Suppressor macrophage treated with lipopolysaccharide for 4 hours (primary cell): ENCODE measurements at regions not wholly inside any gene's neighbourhood (a gene's known extent, or its start where the extent isn't known, plus 50 kb on each side); places are given as distances from the start of the nearest gene placed in this dataset.

Experiments used
- DNase-seq: peaks from one replicate; pipeline ENCODE4 v3.0.0-alpha.2; 2020

GRCh38 chr3:187957582-187957981 lies 196.4 kb upstream of the LPP start:
- DNase-seq: no peak

DNA sequence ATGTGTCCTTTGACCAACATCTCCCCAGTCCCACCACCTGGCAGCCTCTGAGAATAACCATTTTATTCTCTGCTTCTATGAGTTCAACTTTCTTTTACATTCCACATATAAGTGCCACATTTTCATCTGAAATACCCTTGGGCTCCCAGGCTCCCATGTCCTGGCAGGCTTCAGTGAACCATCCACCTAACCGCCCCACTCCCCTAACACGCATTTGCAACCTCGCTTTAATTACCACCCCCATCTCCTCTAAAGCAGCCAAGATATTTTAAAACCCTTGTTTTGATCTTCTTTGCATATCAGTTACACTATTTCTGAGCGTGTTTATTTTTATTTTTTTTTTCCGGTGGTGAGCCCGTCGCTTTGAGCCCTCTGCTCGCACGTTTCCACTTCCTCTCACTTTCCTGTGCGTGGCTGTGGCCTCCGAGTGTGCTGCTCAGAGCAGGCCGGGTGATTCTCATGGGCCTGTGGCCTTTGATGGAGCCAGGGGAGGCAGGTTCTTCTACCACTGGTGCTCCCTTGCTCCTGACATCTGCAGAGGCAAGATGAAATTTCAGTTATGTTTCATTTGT lies 195.4 kb upstream of the LPP start:
- DNase-seq: no peak

DNA sequence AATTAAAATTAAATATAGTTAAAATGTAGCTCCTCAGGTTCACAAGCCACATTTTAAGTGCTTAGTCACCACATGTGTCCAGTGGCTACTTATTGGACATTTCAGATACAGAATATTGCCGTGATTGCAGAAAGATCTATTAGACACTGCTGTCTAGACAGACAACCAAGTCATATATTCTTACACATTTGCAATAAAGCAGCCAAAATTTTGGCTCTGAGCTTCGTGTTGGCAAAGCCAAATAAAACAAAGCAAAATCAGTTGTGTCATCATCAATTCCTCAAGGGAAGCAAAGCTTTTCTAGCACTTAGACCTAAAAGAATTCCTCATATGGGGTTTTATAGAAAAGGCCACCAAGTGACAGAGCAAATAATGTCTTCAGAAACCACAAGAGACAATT lies 193.1 kb upstream of the LPP start:
- DNase-seq: no peak

DNA sequence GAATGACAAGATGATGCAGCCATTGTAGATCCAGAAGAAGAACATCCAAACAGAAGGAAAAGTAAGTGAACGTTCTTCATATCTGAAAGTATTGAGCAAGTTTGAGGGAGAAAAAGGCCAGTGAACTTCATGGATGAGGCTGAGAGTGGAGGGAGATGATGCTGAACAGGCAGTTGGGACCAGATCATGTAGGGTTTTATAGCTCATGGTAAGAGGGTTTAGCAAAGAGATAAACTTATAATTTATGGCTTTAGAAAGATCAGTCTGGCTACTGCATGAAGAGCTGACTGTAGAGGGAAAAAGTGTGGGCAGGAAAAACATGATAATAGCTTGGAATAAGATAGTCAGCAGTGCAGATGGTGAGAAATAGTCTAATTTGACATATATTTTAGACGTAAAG lies 192.6 kb upstream of the LPP start:
- DNase-seq: no peak

GRCh38 chr3:187963003-187963676 lies 190.8 kb upstream of the LPP start:
- no peak for DNase-seq

DNA sequence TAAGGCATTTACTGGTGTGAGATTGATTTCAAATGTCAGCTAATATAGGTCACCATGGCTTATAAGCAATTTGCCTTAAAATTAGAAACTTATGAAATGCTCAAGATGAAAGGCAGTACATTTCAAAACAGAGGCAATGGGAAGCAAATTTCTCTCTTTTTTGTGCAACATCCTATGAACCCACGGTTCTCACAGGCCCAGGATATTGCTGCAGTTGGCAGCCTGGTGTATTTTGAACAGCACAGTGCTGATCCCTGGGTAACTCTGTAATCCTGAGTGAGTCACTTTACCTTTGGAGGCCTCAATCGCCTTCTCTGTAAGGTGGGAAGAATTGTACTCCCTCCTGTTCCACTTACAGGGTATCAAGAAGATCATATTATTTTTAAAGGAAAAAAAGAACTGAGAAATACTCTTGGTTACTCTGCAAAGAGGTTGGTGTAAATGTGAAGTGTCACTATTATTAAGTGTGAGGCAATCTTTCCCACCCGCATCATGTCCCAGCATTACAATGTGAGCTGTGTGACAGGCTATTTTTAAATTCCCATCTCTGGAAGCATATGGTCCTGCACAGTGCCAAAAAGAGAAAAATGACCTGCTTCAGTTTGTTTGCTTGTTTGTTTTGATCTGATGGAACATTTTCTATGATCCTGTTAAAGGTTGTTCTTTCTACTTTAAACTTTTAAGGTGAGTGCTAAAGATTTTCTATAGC lies 190.1 kb upstream of the LPP start:
- peak; percentile 51 for DNase-seq

DNA sequence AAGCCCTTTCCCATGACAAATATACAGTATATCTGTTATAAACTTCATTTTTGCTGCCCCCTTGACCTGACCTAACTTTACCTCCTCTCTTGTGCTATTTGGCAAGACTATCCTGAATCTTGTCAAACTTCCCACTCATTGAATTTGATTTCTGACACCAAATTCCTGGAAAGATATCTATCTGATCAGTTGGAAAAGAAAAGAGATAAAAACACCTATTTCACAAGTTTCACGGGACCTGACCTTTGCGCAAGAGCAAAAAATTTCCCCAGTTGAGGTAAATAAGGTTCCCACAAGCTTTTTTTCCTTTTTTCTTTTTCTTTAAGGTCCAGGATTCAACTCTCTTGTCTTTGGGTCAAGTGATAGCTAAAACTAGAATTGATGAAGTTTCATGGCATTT lies 189.2 kb upstream of the LPP start:
- peak; percentile 34 for DNase-seq

DNA sequence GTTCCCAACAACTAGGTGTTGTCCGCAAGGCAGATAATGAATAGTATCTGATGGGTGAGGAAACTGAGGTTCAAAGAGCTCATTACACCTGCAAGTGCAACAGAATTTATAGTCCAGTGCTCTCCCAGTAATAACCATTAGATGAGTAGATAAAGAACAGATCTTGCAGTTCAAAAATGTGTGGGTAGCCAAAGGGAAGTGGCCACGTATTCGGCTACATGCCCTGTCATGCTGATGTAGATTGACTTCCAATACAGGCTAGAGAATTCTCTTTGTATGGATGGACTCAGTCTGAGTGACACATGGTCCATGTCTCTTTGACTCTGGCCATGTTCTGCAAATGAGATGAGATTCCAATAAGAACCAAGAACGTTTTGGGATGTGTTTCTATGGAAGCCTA lies 187.9 kb upstream of the LPP start:
- DNase-seq: peak; percentile 68

GRCh38 chr3:187966636-187967406 lies 187.1 kb upstream of the LPP start:
- DNase-seq: no peak

DNA sequence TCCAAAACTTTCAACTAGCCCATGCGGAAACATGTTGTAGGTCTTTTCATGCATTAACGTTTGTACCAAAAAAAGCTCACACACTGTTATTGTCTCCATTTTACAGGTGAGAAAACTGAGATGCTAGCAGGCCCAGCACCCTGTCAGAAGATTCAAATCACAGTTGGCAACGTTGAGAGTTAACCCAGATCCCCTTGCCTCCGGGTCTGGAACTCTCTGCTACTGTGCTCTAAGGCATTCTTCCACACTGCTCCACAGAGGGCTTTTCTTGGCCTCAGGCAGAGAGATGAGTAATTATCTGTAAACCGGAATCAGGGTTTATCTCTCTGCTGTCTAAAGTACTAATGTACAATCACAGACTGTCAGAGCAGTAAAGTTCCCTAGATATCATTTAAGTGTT lies 186.0 kb upstream of the LPP start:
- DNase-seq: no peak

DNA sequence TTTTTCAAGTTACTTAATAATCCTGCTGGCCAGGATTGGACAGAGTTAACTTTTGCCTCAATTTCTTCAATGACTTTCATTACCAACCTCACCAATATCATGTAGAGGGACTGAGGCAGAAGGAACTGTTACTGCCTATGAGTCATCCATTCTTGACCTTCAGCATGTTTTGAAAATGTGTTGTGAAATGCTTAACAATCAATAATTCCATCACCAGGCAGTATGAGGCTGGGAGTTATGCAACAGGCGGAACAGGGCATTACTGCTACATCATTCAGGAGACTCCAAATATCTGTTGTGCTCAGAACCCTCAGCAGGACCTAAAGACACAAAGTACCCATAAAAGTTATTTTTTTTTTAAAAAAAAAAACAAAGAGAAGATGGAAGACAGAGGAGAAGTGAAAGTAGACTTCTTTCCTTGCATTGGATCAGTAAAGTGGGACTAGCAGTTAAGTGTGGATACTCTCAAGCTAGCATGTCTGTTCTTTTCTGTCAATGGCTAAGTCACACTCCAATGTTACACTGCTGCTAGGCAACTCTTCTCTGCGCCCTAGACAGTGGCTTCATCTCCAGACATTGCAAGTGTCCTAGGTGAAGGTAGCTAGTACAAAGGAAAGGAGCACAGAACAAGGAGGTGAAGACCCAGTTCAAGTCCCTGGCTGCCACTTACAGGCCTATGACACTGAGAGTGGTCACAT lies 184.9 kb upstream of the LPP start:
- DNase-seq: peak; percentile 89

DNA sequence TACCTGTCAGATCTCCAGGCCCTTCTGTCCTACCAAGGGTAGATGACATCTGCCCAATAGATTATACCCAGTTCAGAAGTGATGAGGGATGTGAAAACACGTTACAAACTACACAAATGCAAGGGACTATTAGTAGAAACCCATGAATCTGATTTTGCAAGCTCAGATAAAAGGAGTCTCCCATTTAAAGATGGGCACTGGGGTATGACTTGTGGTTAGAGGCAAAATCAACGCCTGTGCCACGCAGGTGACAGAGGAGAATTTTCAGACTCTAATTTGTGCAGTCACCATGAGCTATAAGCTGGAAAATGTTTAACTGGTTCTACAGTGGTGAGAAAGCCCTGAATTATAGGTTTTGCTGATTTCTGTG lies 184.4 kb upstream of the LPP start:
- DNase-seq: no peak

GRCh38 chr3:187970106-187970505 lies 183.9 kb upstream of the LPP start:
- no peak for DNase-seq

GRCh38 chr3:187971629-187972028 lies 182.3 kb upstream of the LPP start:
- no peak for DNase-seq

DNA sequence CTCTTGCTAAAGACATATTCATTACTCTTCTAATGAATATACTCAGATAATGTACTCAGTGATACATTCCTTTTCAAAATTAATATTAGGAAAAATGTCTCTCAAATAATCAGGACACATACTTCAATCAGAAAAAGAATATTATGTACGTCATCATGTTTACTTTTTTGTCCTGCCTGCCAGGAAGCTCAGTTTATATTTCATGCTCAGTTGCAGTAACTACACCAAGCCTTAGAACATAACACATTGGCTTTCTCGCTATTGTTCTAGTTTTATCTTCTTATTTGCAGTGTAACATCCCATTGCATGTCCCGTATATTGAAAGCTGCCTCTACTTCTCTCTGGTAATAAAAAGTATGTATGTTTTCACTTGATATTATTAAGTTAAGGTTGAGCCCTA lies 181.5 kb upstream of the LPP start:
- DNase-seq: no peak

DNA sequence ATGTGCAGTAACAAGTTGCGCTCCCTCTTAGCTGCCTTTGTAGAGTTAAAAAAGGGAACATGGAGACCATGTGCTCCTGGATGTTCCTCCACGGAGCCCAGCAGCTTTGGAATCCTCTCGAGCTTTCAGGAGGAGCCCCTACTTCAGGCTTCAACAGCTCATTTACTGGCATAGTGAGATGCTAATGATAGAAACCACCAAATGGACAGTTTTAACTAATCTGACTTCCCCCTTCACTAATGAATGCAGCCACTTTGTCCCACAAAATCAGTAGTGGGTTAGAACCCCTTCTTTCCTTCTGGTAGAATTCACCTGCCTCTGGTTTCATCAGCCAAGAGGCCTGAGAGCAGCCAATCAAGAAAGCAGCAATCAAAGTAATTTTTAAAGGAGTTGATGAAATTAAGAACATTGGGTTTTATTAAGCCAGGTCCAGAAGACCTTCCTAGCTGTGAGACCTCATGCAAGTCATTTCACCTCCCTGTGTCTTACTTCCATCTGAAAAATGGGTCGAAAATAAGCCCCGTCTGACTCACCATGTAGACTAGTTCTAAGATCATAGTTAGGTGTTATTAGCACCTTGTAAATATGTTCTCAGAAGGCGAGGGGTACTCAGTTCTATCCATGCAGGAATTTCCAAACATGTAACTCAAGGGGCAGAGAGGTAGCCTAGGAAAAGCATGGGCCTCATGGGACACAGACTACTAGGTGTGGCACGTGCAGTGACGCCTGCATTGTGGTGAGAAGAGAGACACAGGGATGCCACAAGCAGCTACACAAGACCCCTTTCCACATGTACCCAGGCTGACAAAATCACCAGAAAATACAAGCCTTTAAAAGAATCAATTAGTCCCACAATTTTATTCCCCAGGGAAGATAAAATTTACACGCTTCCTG lies 179.7 kb upstream of the LPP start:
- DNase-seq: no peak

DNA sequence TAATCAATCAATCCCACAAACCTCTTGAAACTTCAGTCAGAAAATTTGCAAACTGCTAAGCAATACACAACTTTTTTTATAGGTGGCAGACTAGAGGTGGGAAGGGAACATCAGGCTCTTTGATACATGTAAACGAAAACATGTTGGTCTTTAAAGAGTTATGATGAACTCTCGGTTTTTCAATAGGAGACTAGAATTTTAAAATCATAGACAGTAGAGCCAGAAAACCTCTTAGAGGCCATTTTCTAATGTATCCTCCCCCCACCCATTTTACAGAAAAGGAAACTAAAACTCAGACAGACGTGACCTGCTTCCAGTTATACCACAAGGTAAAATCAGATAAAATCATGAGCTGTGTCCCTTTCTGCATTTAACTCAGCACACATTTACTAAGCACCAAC lies 179.1 kb upstream of the LPP start:
- no peak for DNase-seq

- DNase-seq: no peak
Measured at GRCh38 chr3:187975561-187976364, 178.2 kb upstream of the LPP start.

GRCh38 chr3:187976365-187976900 lies 177.5 kb upstream of the LPP start:
- DNase-seq: no peak

- DNase-seq: no peak
Measured at GRCh38 chr3:187977659-187978058, 176.3 kb upstream of the LPP start.

GRCh38 chr3:187978433-187979011 lies 175.4 kb upstream of the LPP start:
- no peak for DNase-seq
